ENCODE measurements at regions not wholly inside any gene's neighbourhood (a gene's known extent, or its start where the extent isn't known, plus 50 kb on each side); places are given as distances from the start of the nearest gene placed in this dataset.

DNA sequence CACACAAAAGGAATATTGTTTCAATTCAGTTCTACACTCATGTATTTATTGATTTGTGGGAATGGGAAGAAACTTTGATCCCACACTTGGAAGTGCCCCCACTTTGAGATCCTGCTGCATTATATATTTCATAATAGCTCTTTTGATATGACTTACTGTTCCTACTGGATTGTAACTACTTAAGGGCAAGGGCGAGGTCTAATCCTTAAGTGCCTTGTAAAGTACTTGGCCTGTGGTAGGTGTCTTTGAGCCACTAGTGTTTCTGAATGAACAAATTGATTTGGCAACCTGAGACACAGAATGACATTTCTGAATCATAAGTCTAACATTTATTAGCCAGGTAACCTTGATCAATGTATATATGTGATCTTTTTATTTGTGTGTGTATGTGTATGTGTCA, 767.2 kb downstream of the RAB28 start:
- TF ChIP-seq, protein P1, sequence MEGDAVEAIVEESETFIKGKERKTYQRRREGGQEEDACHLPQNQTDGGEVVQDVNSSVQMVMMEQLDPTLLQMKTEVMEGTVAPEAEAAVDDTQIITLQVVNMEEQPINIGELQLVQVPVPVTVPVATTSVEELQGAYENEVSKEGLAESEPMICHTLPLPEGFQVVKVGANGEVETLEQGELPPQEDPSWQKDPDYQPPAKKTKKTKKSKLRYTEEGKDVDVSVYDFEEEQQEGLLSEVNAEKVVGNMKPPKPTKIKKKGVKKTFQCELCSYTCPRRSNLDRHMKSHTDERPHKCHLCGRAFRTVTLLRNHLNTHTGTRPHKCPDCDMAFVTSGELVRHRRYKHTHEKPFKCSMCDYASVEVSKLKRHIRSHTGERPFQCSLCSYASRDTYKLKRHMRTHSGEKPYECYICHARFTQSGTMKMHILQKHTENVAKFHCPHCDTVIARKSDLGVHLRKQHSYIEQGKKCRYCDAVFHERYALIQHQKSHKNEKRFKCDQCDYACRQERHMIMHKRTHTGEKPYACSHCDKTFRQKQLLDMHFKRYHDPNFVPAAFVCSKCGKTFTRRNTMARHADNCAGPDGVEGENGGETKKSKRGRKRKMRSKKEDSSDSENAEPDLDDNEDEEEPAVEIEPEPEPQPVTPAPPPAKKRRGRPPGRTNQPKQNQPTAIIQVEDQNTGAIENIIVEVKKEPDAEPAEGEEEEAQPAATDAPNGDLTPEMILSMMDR (optimal IDR thresholded peaks at IDR 0.05 in 1 of 3, IDR thresholded peaks at IDR 0.05 in 1 of 3, conservative IDR thresholded peaks at IDR 0.05 in 1 of 3; ENCODE audit: extremely low read depth in 1 of 3, insufficient read depth in 2 of 3, low read length in 3 of 3), result no peak
- no peak for TF ChIP-seq EZH2 (IDR thresholded peaks at IDR 0.05; ENCODE audit: low read length)

DNA sequence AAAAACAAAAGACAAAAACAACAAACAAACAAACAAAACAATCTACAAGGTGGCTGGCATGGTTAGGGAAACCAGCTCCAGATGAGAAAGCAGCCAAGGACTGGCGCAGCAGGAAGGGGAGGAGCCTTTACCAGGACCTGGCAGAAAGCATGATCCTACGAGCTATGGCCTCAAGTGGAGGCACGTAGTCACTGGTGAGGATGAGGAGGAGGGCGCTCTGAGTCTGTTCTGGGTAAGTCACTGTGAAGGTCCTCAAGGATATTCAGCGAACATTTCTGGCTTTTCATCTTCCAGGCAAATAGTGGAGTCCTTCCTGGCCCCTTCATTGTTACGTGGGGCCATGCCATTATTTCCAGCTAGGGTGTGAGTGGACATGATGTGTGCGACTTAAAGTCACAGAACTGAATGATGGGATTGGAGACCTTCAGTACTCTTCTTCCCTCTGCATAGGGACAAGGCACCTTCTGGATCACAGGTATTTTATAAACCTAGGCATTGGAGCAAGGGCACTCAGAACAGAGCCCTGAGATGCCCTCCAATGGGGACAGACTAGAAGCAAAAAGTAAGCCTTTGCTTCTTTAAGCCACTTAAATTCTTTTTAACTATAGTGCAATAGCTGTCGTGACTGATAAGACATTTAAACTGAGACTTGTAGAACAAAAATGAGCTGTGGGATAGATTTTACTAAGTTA, 771.3 kb downstream of the RAB28 start:
- DNase-seq (ENCODE audit: low read depth, low spot score) (no peak), FAIRE-seq (no peak)
- no peak overlapping the region for H2AFZ ChIP-seq (ENCODE audit: control insufficient read depth, low read length)
- no peaks in the 10 kb centered on the region for H4K20me1 ChIP-seq (ENCODE audit: control insufficient read depth, extremely low read depth, insufficient read depth, low read length)
- dilution Hi-C loops (cut with MboI; ENCODE audit: extremely low pct_ligation_motif_present, low sequenced_read_pairs), result no loop called here
- H3K9me1 ChIP-seq (ENCODE audit: control insufficient read depth, extremely low read depth, insufficient read depth, low read length), result no peaks in the 10 kb centered on the region
- H3K4me2 ChIP-seq (ENCODE audit: control insufficient read depth, extremely low read depth, insufficient read depth, low read depth, low read length), result no peak overlapping the region
- no peaks in the 10 kb centered on the region for H3K9me3 ChIP-seq (ENCODE audit: control insufficient read depth, low read depth, low read length)
- H3K27ac ChIP-seq (ENCODE audit: control insufficient read depth, insufficient read depth, low read length), result no peak overlapping the region
- H3K36me3 ChIP-seq (ENCODE audit: control insufficient read depth in 2 of 2, extremely low read depth in 1 of 2, insufficient read depth in 2 of 2, low read length in 2 of 2), result no peaks in the 10 kb centered on the region
- TF ChIP-seq, protein P1 (optimal IDR thresholded peaks at IDR 0.05 in 1 of 3, IDR thresholded peaks at IDR 0.05 in 1 of 3, conservative IDR thresholded peaks at IDR 0.05 in 1 of 3; ENCODE audit: extremely low read depth in 1 of 3, insufficient read depth in 2 of 3, low read length in 3 of 3), result no peak
- no peak for TF ChIP-seq EZH2 (IDR thresholded peaks at IDR 0.05; ENCODE audit: low read length)
- H3K4me1 ChIP-seq (ENCODE audit: control insufficient read depth, extremely low read depth, insufficient read depth, low read length), result no peaks in the 10 kb centered on the region
- no peak overlapping the region for H3K4me3 ChIP-seq (ENCODE audit: control insufficient read depth in 2 of 3, extremely low read depth in 1 of 3, insufficient read depth in 2 of 3, low read depth in 1 of 3, low read length in 3 of 3)
- no peak overlapping the region for H3K9ac ChIP-seq (ENCODE audit: control insufficient read depth, extremely low read depth, insufficient read depth, low read length)
- H3K27me3 ChIP-seq (ENCODE audit: control insufficient read depth, extremely low read depth, insufficient read depth, low read length), result no peaks in the 10 kb centered on the region
- H3K79me2 ChIP-seq (ENCODE audit: control insufficient read depth, insufficient read depth, low read length), result no peaks in the 10 kb centered on the region

More for the DNA sequence above, 767.2 kb downstream of the RAB28 start:
- H3K9me1 ChIP-seq (ENCODE audit: control insufficient read depth, extremely low read depth, insufficient read depth, low read length), result no peaks in the 10 kb centered on the region
- no peaks in the 10 kb centered on the region for H3K27me3 ChIP-seq (ENCODE audit: control insufficient read depth, extremely low read depth, insufficient read depth, low read length)
- H4K20me1 ChIP-seq (ENCODE audit: control insufficient read depth, extremely low read depth, insufficient read depth, low read length), result no peaks in the 10 kb centered on the region
- no peaks in the 10 kb centered on the region for H3K36me3 ChIP-seq (ENCODE audit: control insufficient read depth in 2 of 2, extremely low read depth in 1 of 2, insufficient read depth in 2 of 2, low read length in 2 of 2)
- DNase-seq (ENCODE audit: low read depth, low spot score), result no peak
- H3K4me1 ChIP-seq (ENCODE audit: control insufficient read depth, extremely low read depth, insufficient read depth, low read length), result no peaks in the 10 kb centered on the region
- dilution Hi-C loops (cut with MboI; ENCODE audit: extremely low pct_ligation_motif_present, low sequenced_read_pairs), result no loop called here
- H3K4me2 ChIP-seq (ENCODE audit: control insufficient read depth, extremely low read depth, insufficient read depth, low read depth, low read length), result no peak overlapping the region
- no peak overlapping the region for H2AFZ ChIP-seq (ENCODE audit: control insufficient read depth, low read length)
- no peaks in the 10 kb centered on the region for H3K79me2 ChIP-seq (ENCODE audit: control insufficient read depth, insufficient read depth, low read length)
- H3K4me3 ChIP-seq (ENCODE audit: control insufficient read depth in 2 of 3, extremely low read depth in 1 of 3, insufficient read depth in 2 of 3, low read depth in 1 of 3, low read length in 3 of 3), result no peak overlapping the region
- H3K9ac ChIP-seq (ENCODE audit: control insufficient read depth, extremely low read depth, insufficient read depth, low read length), result no peak overlapping the region
- no peaks in the 10 kb centered on the region for H3K9me3 ChIP-seq (ENCODE audit: control insufficient read depth, low read depth, low read length)
- FAIRE-seq, result no peak
- no peak overlapping the region for H3K27ac ChIP-seq (ENCODE audit: control insufficient read depth, insufficient read depth, low read length)

Measured in keratinocyte (primary cell).